AG08396 (cell line): ENCODE measurements at regions not wholly inside any gene's neighbourhood (a gene's known extent, or its start where the extent isn't known, plus 50 kb on each side); places are given as distances from the start of the nearest gene placed in this dataset.

Experiments used
- DNase-seq: peaks from one replicate; pipeline ENCODE4 v3.0.0; 2012; ENCODE audit warnings: low spot score, mixed read lengths

- DNase-seq = peak; percentile 67
These were observed 176.0 kb downstream of the ACKR3 start for GRCh38 chr2:236745420-236746210.

- no peak for DNase-seq
These were observed 177.2 kb downstream of the ACKR3 start for GRCh38 chr2:236746833-236747232.

GRCh38 chr2:236747426-236747825, 177.8 kb downstream of the ACKR3 start:
- no peak for DNase-seq

- no peak for DNase-seq
These were observed 178.3 kb downstream of the ACKR3 start for GRCh38 chr2:236747925-236748324.

GRCh38 chr2:236748385-236748784, 178.8 kb downstream of the ACKR3 start:
- DNase-seq = no peak

GRCh38 chr2:236748801-236749200, 179.2 kb downstream of the ACKR3 start:
- DNase-seq = no peak

GRCh38 chr2:236749346-236749745, 179.7 kb downstream of the ACKR3 start:
- DNase-seq = no peak

GRCh38 chr2:236752096-236752495, 182.5 kb downstream of the ACKR3 start:
- DNase-seq = no peak

GRCh38 chr2:236753606-236754270, 184.1 kb downstream of the ACKR3 start:
- DNase-seq = no peak

- DNase-seq = no peak
These were observed 184.8 kb downstream of the ACKR3 start for GRCh38 chr2:236754271-236754944.

- DNase-seq = no peak
These were observed 185.7 kb downstream of the ACKR3 start for GRCh38 chr2:236755278-236755840.

- DNase-seq = no peak
These were observed 188.8 kb downstream of the ACKR3 start for GRCh38 chr2:236758406-236758805.

- DNase-seq = no peak
These were observed 190.6 kb downstream of the ACKR3 start for GRCh38 chr2:236760246-236760645.

- no peak for DNase-seq
These were observed 191.7 kb downstream of the ACKR3 start for GRCh38 chr2:236761358-236761757.

- no peak for DNase-seq
These were observed 193.0 kb downstream of the ACKR3 start for GRCh38 chr2:236762628-236763027.

- DNase-seq = no peak
These were observed 194.2 kb downstream of the ACKR3 start for GRCh38 chr2:236763857-236764256.

GRCh38 chr2:236764716-236765115, 195.1 kb downstream of the ACKR3 start:
- no peak for DNase-seq

GRCh38 chr2:236765478-236765877, 195.9 kb downstream of the ACKR3 start:
- no peak for DNase-seq

- no peak for DNase-seq
These were observed 197.2 kb downstream of the ACKR3 start for GRCh38 chr2:236766850-236767249.

GRCh38 chr2:236767941-236768340, 198.3 kb downstream of the ACKR3 start:
- no peak for DNase-seq

- peak; percentile 17 for DNase-seq
These were observed 198.9 kb downstream of the ACKR3 start for GRCh38 chr2:236768393-236769140.
